ENCODE measurements at regions not wholly inside any gene's neighbourhood (a gene's known extent, or its start where the extent isn't known, plus 50 kb on each side); places are given as distances from the start of the nearest gene placed in this dataset.

- Mint-ChIP-seq H3K27ac (no peak overlapping the region), H3K36me3 (no peaks in the 10 kb centered on the region), H3K4me1 (no peaks in the 10 kb centered on the region; the same call in 1 of the 2 replicates), H3K27me3 (ENCODE audit: low read depth) (no peaks in the 10 kb centered on the region), H3K9me3 (no peaks in the 10 kb centered on the region), H3K4me3 (no peak overlapping the region)
- no peak for TF ChIP-seq TEAD4 (CRISPR knock-in tag; IDR thresholded peaks at IDR 0.05)
- TF ChIP-seq ZNF425 (CRISPR knock-in tag; conservative IDR thresholded peaks at IDR 0.05) = no peak
- no peak for TF ChIP-seq ZNF532 (CRISPR knock-in tag; IDR thresholded peaks at IDR 0.05; ENCODE audit: borderline replicate concordance)
- TF ChIP-seq AFF4 (CRISPR knock-in tag; IDR thresholded peaks at IDR 0.05; ENCODE audit: borderline replicate concordance) = no peak
- TF ChIP-seq HMGXB4 (CRISPR knock-in tag; IDR thresholded peaks at IDR 0.05) = no peak
- no peak for TF ChIP-seq ARID4B (CRISPR knock-in tag; IDR thresholded peaks at IDR 0.05; ENCODE audit: borderline replicate concordance)
- TF ChIP-seq ZNF512 (CRISPR knock-in tag; IDR thresholded peaks at IDR 0.05; ENCODE audit: borderline replicate concordance) = no peak
- TF ChIP-seq USF1 (CRISPR knock-in tag; IDR thresholded peaks at IDR 0.05) = no peak
- TF ChIP-seq ATF2 (CRISPR knock-in tag; IDR thresholded peaks at IDR 0.05; ENCODE audit: borderline replicate concordance, low read depth) = no peak
- TF ChIP-seq ZNF671 (CRISPR knock-in tag; IDR thresholded peaks at IDR 0.05) = no peak
- TF ChIP-seq RELA (CRISPR knock-in tag; IDR thresholded peaks at IDR 0.05; ENCODE audit: borderline replicate concordance) = no peak
- no peak for TF ChIP-seq TCF7 (CRISPR knock-in tag; IDR thresholded peaks at IDR 0.05; ENCODE audit: low read depth)
- no peak for TF ChIP-seq ATF3 (CRISPR knock-in tag; conservative IDR thresholded peaks at IDR 0.05)
- ATAC-seq (no peak), DNase-seq (ENCODE audit: low spot score) (no peak)
- POLR2A ChIA-PET = no interaction called here
- CTCF ChIA-PET = no interaction called here
These were observed 517.0 kb downstream of the SPRY1 start for GRCh38 chr4:123913598-123913997.

All from WTC11 (cell line).